ENCODE measurements at regions not wholly inside any gene's neighbourhood (a gene's known extent, or its start where the extent isn't known, plus 50 kb on each side); places are given as distances from the start of the nearest gene placed in this dataset.
"Not testable (repeated sequence)": the region's sequence is repeated elsewhere in the genome, so short reads cannot be mapped to it uniquely, and the experiment has no call there.

DNA sequence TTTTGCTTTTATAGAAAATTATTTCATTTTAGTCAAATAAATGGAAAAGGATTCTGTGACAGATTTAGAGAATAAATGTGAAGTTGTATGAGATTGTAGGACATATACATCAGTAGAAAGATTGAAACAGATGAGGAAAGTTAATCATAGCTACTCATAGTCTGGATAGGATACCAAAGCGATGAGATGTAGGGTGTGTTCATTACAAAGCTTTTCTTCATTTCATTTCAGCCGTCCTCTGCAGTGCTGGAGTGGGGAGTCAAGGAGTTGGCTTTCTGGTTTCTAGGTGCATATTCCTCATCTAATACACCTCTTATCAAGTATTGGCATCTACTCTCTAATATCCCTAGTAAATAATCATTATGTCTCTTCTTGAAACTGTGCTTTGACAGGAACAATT, 149.5 kb upstream of the NEGR1 start:
- no CpG with 5 or more reads among the region's 2 CpGs for WGBS (ENCODE audit: insufficient coverage)
- H3K4me1 Mint-ChIP-seq, result no peaks in the 10 kb centered on the region

DNA sequence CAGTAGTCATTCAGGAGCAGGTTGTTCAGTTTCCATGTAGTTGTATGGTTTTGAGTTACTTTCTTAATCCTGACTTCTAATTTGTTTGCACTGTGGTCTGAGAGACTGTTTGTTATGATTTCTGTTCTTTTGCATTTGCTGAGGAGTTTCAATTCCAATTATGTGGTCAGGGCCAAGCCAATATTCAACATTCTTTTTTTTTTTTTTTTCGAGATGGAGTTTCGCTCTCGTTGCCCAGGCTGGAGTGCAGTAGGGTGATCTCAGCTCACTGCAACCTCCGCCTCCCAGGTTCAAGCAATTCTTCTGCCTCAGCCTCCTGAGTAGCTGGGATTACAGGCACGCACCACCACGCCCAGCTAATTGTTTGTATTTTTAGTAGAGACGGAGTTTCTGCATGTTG, 145.9 kb upstream of the NEGR1 start:
- WGBS (ENCODE audit: insufficient coverage), result 100% methylated on average over 3 of the region's 7 CpGs

More for the DNA sequence above, 149.5 kb upstream of the NEGR1 start:
- no peak overlapping the region for H2AFZ ChIP-seq (ENCODE audit: insufficient read depth, low read depth, low read length, poor library complexity, severe bottlenecking)
- no peaks in the 10 kb centered on the region for H3K79me2 ChIP-seq (ENCODE audit: insufficient read depth, low read length)
- no peaks in the 10 kb centered on the region for H3K27me3 Mint-ChIP-seq (ENCODE audit: low read depth in 3 of 3)
- no peaks in the 10 kb centered on the region for H4K20me1 ChIP-seq (ENCODE audit: insufficient read depth, low read length)
- H3K9me3 ChIP-seq (replicated peaks in 1 of 2; ENCODE audit: control insufficient read depth in 1 of 2, insufficient read depth in 1 of 2, low read length in 2 of 2), result peaks cover 0 to 4% of the 10 kb centered on the region in 2 donors
- peaks cover 0 to 2% of the 10 kb centered on the region in 2 donors for H3K36me3 Mint-ChIP-seq
- no peak overlapping the region for H3K27ac Mint-ChIP-seq
- no peak overlapping the region for H3K4me3 Mint-ChIP-seq
- no peak overlapping the region for H3K4me3 ChIP-seq (replicated peaks in 1 of 3; ENCODE audit: low read depth in 2 of 3, low read length in 3 of 3)
- no peaks in the 10 kb centered on the region for H3K4me1 ChIP-seq (ENCODE audit: control insufficient read depth in 1 of 2, insufficient read depth in 2 of 2, low read length in 2 of 2)
- H3K4me2 ChIP-seq (replicated peaks; ENCODE audit: extremely low read depth, low read length, poor library complexity, severe bottlenecking), result no peak overlapping the region
- no peak for DNase-seq
- peaks cover 8 to 12% (median 11%) of the 10 kb centered on the region in 7 donors for H3K9me3 Mint-ChIP-seq
- H3K27ac ChIP-seq (ENCODE audit: low read depth in 1 of 2, low read length in 2 of 2), result no peak overlapping the region
- no peak overlapping the region for H3K9ac ChIP-seq (ENCODE audit: insufficient read depth, low read length, poor library complexity, severe bottlenecking)
- no peaks in the 10 kb centered on the region for H3K36me3 ChIP-seq (replicated peaks in 1 of 2; ENCODE audit: control insufficient read depth in 1 of 2, insufficient read depth in 2 of 2, low read length in 2 of 2)
- TF ChIP-seq, protein P1, sequence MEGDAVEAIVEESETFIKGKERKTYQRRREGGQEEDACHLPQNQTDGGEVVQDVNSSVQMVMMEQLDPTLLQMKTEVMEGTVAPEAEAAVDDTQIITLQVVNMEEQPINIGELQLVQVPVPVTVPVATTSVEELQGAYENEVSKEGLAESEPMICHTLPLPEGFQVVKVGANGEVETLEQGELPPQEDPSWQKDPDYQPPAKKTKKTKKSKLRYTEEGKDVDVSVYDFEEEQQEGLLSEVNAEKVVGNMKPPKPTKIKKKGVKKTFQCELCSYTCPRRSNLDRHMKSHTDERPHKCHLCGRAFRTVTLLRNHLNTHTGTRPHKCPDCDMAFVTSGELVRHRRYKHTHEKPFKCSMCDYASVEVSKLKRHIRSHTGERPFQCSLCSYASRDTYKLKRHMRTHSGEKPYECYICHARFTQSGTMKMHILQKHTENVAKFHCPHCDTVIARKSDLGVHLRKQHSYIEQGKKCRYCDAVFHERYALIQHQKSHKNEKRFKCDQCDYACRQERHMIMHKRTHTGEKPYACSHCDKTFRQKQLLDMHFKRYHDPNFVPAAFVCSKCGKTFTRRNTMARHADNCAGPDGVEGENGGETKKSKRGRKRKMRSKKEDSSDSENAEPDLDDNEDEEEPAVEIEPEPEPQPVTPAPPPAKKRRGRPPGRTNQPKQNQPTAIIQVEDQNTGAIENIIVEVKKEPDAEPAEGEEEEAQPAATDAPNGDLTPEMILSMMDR (IDR thresholded peaks at IDR 0.05), result no peak
- no peaks in the 10 kb centered on the region for H3K27me3 ChIP-seq (ENCODE audit: control insufficient read depth in 2 of 2, insufficient read depth in 2 of 2, low read length in 2 of 2)
- intact Hi-C loops (cut with micrococcal nuclease), result no loop called here

More for the DNA sequence above, 145.9 kb upstream of the NEGR1 start:
- H3K9me3 Mint-ChIP-seq, result peaks cover 9 to 26% (median 15%) of the 10 kb centered on the region in 7 donors
- H3K4me1 Mint-ChIP-seq; H2AFZ ChIP-seq (ENCODE audit: insufficient read depth, low read depth, low read length, poor library complexity, severe bottlenecking); H3K27me3 Mint-ChIP-seq (ENCODE audit: low read depth in 3 of 3); H3K36me3 Mint-ChIP-seq; H3K4me1 ChIP-seq (ENCODE audit: control insufficient read depth in 1 of 2, insufficient read depth in 2 of 2, low read length in 2 of 2); intact Hi-C loops (cut with micrococcal nuclease); H3K9me3 ChIP-seq (replicated peaks in 1 of 2; ENCODE audit: control insufficient read depth in 1 of 2, insufficient read depth in 1 of 2, low read length in 2 of 2); H3K79me2 ChIP-seq (ENCODE audit: insufficient read depth, low read length); H3K27me3 ChIP-seq (ENCODE audit: control insufficient read depth in 2 of 2, insufficient read depth in 2 of 2, low read length in 2 of 2); H3K4me2 ChIP-seq (replicated peaks; ENCODE audit: extremely low read depth, low read length, poor library complexity, severe bottlenecking); H3K4me3 ChIP-seq (replicated peaks in 1 of 3; ENCODE audit: low read depth in 2 of 3, low read length in 3 of 3); H3K36me3 ChIP-seq (replicated peaks in 1 of 2; ENCODE audit: control insufficient read depth in 1 of 2, insufficient read depth in 2 of 2, low read length in 2 of 2); H3K27ac ChIP-seq (ENCODE audit: low read depth in 1 of 2, low read length in 2 of 2); H3K4me3 Mint-ChIP-seq; H3K9ac ChIP-seq (ENCODE audit: insufficient read depth, low read length, poor library complexity, severe bottlenecking); H3K27ac Mint-ChIP-seq; H4K20me1 ChIP-seq (ENCODE audit: insufficient read depth, low read length); DNase-seq: not testable (repeated sequence)
